NCI-H526 (cell line): ENCODE measurements at regions not wholly inside any gene's neighbourhood (a gene's known extent, or its start where the extent isn't known, plus 50 kb on each side); places are given as distances from the start of the nearest gene placed in this dataset.
A peak's percentile ranks its signal among the peaks of the same experiment; 100 is the strongest.

Source experiments
- DNase-seq, 2 experiments: peaks; one replicate each; lab custom pipeline; 2025; lab: John Stamatoyannopoulos, UW

DNA sequence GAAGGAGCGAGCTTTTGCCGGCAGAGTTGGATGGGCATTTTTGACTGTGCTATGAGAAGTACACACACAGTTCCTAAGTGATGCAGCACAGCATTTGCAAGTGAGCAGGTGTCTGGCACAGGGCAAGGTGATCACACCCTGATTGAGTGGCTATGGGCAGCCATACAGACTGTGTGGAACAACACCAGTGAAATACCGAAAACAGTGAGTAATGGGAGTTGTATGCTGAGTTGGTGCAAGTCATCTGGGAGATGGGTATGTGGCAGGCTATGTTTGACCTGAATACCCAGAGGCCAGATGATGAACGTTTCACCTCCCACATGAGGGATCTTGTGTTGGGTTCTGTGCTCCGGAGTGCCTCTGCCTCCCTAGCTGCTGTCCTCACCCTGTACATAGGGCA is 53.5 kb upstream of the TIPARP start:
- DNase-seq, result no peak

DNA sequence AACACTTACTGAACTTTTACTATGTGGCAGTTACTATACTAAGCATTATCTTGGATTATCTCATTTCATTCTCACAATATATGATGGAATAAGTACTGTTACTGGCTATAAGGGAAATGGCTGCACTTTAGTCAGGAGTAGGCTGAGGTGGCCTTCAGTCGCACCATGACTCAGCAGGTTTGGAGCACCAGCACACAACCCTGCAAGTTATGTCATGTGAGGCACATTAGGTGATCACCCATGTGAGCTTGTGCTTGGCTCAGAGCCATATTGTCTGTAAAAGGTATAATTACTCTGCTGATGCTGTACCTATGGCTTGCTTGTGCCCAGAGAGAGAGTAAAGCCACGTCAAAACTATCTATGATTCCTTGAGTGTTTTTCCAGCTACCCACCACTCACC is 54.1 kb upstream of the TIPARP start:
- DNase-seq, result peak in 1 of 2 experiments; percentile 4

DNA sequence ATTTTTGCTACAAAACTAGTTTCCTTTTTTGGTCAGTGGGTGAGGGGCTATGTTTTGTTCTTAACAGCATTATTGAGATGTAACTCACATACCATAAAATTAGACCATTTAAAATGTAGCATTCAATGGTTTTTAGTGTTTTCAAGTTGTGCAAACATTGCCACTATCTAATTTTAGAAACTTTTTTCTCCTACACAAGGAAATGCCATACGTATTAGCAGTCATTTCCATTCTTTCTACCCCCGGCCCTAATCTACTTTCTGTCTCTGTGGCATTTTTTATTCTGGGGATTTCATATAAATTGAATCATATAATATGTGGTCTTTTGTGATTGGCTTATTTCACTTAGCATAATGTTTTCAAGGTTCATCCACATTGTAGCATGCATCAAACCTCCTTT is 55.0 kb upstream of the TIPARP start:
- DNase-seq, result no peak

DNA sequence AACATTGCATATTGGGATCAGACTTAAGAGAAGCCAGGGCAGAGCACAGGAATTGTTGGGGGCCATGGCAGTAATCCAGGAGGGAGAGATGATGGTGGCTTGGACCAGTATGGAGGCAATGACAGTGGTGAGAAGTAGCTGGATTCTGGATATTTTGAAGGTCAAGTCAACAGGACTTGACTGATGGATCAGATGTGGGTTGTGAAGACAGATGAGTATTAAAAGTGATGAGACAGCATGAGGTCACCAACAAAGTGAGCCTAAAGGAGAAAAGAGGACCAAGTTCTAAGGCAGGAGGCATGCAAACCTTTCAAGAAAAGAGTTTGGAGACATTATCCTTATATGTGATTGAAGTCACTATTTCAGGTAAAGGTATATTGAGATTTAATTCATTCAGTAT is 56.6 kb upstream of the TIPARP start:
- no peak for DNase-seq

DNA sequence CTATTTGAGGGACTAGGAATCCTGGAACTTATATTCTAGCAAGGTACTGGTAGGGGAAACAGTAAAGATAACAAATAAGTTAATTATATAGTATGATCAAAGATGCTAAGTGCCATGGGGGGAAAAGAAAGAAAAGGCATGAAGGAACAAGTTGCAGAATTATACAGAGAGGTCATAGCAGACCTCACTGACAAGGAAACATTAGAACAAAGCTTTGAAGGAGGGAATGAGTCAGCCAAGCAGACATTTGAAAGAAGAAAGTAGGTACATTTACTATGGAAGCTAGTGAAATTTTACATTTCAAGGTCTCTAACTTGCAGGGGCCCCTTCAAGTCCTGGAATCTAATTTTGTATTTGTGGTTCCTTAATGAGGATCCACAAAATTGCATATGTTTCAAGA is 57.2 kb upstream of the TIPARP start:
- DNase-seq, result no peak

DNA sequence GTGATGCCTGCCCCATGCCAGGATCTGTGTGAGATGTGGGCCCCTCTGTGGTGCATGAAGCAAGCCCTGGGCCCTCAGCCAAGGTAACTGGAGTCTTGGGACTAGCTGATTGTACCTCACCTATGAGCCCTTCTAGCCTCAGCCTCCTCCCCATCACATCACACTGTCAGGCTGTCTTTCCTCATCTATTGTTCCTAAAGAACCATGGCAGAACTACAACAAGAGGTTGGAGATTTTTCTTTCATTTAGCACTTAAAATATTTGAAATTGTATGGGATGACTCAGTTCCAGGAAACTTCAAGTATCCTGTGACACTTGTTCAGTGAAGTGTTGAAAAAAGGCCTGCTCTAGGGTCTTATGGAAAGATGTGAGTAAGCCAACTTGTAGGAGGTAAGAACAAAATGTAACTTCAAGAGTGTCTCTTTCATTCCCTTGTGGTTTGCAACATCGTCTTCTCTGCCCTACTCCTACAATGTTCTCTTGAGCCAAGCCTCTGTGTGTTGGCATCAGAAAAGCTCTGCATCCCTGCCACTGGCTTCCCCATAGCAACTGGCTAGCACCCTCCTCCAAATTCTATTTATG is 58.7 kb upstream of the TIPARP start:
- DNase-seq, result no peak

DNA sequence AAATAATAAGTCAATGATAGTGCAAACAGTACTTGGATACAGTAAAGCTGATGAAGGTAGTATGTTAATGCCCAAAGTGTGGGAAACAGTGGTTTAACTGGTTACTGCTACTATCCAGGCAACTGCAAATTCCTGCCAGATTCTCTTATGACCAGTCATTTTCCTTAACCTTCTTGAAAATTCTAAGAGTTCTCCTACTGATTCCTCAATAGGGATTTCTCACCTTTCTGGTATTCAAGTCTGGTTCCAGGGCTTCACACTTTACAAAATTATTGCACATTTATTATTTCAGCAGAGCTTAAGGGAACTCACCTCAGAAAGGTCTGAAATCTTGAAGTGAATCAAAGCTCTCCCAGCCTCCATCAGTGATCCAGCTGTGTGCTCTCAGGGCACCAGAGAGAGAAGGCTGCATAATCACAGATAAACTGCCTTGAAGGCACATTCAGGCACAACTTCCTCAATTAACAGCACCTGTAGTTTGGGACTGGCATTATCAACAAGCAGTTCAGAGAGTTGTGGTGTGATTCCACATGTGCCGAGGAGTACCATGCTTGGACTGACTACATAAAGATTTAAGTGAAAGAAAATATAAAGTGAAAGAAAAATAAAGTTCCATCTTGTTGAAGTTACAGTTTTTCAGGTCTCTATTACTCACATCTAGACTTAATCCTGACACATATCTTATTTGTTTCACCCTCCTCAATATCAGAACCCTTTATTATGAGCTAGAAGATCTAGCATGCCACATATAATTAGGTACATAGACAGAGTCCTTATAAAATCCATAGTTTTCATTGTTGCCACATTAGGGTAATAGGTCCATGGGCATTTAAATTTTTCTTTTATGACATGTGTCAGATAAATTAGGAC is 59.5 kb upstream of the TIPARP start:
- DNase-seq, result no peak

DNA sequence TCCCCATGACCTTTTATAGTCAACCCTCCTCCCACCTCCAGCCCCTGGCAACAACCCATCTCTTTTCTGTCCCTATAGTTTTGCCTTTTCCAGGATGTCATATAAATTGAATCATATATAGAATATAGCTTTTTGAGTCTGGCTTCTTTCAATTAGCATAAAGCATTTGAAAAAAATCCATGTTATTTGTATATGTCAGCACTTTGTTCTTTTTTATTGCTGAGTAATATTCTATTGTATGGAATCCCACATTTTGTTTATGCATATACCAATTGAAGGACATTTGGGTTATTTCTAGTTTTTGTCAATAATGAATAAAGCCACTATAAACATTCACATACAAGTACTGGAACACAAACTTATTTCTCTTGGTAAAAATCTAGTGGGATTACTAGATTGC is 58.0 kb upstream of the SSR3 start:
- DNase-seq, result no peak

DNA sequence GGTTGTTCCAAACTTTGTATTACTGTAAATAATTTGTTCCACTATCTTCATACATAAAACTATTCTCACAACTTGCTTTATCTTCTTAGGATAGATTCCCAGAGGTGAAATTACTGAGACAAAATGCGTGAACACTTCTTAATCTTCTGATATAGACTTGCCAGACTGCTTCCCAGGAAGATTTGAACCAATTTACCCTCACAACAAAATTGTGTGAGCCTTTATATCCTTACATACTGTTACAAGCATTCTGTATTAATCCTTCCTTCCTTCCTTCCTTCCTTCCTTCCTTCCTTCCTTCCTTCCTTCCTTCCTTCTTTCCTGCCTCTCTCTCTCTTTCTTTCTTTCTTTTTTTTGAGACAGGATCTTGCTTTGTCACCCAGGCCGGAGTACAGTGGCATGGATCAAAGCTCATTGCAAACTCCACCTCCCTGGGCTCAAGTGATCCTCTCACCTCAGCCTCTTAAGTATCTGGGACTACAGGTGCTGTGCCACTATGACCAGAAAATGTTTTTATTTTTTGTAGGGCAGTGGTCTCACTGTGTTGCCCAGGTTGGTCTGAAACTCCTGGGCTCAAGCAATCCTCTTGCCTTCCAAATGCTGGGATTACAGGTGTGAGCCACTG is 57.1 kb upstream of the SSR3 start:
- DNase-seq, result no peak

DNA sequence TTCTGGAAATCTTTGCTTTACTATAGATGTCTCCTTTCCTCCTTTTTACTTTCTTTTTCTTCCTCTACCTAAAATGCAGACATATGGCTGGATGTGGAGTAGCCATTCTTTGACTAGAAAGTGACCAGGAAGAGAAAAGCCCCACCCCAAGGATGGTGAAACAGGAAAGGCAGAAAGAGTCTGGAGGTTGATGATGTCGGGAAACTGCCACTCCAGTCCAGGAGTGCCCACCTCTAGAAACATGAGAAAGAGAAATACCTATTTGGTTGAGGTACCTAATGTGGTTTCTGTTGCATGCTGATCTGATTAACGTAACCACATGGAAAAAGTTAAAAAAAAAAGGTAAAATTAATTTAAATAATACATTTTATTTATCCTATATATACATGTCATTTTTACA is 55.2 kb upstream of the SSR3 start:
- no peak for DNase-seq

DNA sequence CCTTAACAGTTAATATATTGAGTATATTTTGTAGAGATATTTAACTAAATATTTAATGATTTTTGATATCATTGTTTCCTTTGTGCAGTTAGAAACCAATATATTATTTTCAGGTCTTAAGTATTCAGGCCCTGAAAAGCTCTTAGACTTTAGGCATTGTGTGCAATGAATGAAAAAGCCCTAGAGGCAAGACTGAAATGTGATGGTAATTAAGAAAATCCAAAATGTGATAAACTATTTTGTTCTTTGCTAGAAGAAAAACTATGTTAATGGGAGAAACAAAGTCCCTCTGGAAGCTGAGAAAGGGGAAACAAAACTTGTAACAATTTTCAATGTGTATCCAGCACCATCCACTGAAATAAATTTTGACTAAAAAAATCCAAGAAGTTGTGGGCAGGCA is 54.6 kb upstream of the SSR3 start:
- no peak for DNase-seq

DNA sequence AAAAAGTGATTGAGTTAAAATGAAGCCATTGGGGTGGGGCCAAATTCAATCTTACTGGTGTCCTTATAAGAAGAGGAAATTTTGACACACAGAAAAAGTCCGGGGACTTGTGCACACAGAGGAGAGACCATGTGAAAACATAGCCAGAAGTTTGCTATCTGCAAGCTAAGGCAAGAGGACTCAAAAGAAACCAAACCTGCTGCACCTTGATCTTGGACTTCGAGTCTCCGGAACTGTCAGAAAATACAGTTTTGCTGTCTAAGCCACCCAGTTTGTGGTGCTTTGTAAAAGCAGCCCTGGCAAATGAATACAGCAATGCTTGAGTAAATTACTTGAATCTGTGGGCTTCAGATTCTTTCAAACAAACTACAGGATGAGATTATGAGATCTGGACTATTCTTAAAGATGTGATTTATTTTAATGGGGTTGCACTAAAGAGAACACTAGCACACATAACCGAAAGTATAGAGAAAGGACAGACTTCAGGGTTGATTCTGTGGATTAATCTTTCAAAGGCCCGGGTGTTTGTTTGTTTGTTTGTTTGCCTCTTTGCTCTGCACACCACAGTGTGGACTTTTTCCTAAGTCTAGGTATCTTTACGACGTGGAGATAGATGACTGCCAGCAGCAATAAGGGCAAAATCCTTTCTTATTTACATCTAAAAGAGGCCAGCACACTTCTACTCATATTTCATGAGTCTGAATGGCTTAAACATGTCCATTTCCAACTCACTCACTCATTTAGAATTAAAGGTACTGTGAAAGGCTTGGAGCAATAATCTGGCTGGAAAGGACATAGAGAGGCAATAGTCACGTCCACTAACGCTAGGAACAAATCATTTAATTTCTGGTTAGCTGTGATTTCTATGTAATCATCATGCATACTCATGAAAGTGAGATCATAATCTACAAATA is 53.9 kb upstream of the SSR3 start:
- no peak for DNase-seq

DNA sequence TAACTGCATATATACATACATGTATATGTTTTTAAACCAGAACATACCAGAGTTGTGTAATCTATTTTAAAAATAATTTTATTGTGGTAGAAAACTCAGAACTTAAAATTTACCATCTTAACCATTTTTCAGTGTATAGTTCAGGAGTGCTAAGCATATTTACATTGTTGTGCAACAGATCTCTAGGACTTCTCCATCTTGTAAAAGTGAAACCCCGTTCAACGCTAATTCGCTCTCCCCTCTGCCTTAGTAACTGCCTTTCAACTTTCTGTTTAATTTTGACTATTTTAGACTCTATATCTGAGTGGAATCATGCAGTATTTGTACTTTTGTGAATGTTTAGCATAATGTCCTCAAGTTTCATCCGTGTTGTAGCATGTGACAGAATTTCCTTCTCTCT is 51.8 kb upstream of the SSR3 start:
- no peak for DNase-seq

DNA sequence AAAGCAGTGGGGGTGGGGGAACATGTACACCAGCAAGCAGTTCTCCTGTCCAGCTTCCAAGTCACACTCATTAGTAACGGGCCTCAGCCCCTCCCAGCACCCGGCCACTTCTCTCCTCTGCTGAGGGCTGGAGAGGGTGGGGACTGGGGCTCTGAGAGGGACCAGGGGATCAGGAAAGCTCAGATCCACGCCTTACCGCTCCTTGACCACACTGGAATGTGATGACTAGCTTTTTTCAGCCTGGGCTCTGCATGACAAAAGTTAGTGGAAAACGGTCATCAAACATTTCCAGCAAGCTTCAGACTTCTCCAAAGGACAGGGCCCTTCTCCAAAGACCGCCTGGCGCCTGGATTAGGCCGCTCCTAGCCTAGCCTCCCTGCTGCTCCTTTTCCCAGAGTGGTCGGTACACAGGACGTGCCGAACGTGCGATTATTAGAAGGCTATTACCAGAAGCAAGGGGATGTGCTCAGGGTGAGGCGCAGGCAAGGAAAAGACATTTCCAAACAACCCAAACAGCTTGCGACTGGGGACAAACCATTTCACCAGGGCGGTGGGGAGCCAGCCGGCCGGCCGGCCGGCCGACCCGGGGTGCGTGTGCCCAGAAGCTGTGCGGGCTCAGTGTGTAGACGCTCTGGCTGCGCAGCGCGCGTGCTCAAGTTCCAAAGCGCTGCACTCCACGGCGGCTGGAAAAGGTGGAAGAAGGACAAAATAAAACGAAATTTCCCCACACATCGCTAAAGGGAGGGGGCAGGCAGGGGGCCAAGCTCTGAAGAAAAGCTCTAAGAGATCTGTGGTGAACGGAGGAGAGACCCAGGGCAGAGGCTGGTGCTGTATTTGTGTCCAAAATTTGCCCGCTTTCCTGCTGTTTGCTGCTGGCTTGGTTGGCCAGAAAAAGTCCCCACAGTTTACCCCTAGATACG is 51.0 kb upstream of the SSR3 start:
- no peak for DNase-seq

DNA sequence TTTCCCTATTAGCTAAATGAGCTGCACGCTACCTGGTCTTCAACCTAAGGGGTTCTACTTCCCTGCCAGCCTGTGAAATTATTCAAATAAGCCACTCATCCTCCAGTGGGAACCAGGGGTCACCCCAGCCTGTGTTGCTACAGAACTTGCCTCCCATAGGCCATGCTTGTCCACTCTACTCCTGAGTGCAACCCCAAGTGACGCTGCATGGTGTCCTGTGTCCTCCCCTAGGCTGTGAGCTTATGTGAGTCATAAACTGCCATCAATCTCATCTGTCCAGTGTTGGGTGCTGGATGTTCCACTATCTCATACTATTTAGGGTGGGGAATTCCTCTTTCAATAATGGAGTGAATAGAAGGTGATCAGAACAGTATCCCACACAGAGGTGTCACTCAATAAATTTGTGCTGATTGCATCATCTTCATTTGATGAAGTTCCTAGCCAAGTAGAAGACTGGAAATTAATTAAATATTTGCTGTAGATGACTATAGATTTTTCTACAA is 49.8 kb upstream of the SSR3 start:
- DNase-seq, result no peak
